Kidney epithelial cell (primary cell): ENCODE measurements at regions not wholly inside any gene's neighbourhood (a gene's known extent, or its start where the extent isn't known, plus 50 kb on each side); places are given as distances from the start of the nearest gene placed in this dataset.

Experiments used
- DNase-seq: peaks from one replicate; pipeline ENCODE4 v3.0.0-alpha.2; 2010; ENCODE audit warnings: low read depth
- H3K27me3 ChIP-seq: 2 replicates; pipeline ENCODE4 v1.6.0; 2011; ENCODE audit warnings: low read length; ENCODE audit not compliant: control insufficient read depth, insufficient read depth
- H3K36me3 ChIP-seq: 2 replicates; pipeline ENCODE4 v1.5.1; 2011; ENCODE audit warnings: low read length; ENCODE audit not compliant: control insufficient read depth, insufficient read depth
- H3K4me3 ChIP-seq: 2 replicates; pipeline ENCODE4 v1.5.1; 2011; ENCODE audit warnings: low read depth, mild to moderate bottlenecking, control low read depth, low read length
- CTCF ChIP-seq: IDR thresholded peaks from 2 replicates; pipeline ENCODE4 v1.5.1; 2011; ENCODE audit warnings: mild to moderate bottlenecking, moderate library complexity, low read length, control low read depth, inconsistent platforms; ENCODE audit not compliant: insufficient read depth, poor library complexity, severe bottlenecking

DNA sequence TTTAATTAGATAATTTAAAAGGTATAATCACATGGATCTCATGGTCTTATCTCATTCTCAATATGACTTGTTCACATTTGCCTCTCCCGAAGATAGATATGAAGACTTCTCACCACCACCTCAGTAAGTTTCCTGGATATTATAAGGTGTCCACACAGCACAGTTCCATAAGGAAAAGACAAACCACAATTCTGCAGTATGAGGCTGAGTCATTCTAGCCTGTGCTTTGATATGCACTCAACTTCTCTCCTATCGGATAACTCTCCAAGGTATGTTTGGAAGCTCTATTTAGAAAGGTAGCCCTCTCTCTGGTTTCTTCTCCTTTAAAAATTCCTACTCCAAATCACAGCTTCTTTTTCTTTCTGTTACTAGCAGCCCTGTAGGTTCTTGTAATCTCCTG, 612.8 kb downstream of the ZPLD1 start:
- Histone ChIP-seq H3K27me3 (no peaks in the 10 kb centered on the region), H3K4me3 (no peak overlapping the region), H3K36me3 (no peaks in the 10 kb centered on the region)
- TF ChIP-seq CTCF = no peak
- DNase-seq = no peak

GRCh38 chr3:103048068-103048722, 613.4 kb downstream of the ZPLD1 start:
- DNase-seq = peak; percentile 48
- no peak overlapping the region for H3K4me3 ChIP-seq
- TF ChIP-seq CTCF = no peak
- H3K27me3 ChIP-seq = no peaks in the 10 kb centered on the region
- no peaks in the 10 kb centered on the region for H3K36me3 ChIP-seq

DNA sequence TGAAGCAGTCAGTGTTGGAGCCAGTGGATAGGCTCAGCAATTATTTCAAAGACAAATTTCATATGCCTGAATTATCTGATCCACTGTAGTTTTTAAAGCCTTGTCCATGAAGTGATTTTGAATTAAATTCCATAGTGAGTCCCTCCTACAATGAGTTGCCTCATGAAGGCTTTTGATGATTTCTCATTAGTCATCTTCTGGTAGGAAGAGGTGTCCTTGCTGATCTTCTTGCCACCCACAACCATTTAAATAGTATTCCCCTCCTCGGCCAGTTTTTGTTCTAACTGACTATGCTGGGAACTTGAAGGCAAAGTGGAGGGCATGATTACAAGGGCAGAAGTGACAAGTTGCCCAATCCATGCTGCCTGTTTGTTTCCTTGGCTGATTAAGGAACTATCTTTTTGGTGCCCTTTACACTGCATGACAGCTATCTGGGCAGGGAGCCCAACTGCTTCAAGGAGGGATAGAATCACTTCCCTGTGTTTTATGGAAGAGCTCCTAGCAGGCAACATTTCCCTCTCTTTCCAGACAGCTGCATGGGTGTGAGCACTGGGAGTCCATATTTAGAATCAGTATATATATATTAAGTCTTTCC, 617.5 kb downstream of the ZPLD1 start:
- TF ChIP-seq CTCF = no peak
- H3K4me3 ChIP-seq = no peak overlapping the region
- no peaks in the 10 kb centered on the region for H3K36me3 ChIP-seq
- no peak for DNase-seq
- H3K27me3 ChIP-seq = no peaks in the 10 kb centered on the region

DNA sequence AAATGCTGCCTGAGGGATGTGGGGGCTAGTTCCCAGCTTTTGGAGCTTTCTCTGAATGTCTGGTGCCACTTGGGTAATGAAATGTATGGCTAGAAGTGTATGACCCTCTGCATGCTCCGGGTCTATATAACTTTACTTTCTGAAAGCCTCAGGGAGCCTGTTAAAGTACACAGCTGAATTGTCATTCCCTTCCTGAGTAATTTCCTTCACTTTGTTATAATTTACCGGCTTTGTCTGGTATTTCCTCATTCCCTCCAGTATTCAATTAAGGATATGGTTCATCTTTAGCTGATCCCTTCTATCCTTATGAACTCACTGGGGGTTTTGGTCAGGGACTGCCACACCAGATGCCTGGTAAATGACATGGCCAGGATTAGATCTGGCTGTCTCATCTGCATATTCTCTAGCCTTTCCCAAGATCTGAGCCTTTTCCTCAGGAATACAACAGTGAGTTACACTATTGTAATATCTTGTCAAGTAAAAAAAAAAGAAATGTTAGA, 620.3 kb downstream of the ZPLD1 start:
- no peaks in the 10 kb centered on the region for H3K27me3 ChIP-seq
- H3K4me3 ChIP-seq = no peak overlapping the region
- DNase-seq = no peak
- H3K36me3 ChIP-seq = no peaks in the 10 kb centered on the region
- TF ChIP-seq CTCF = no peak

DNA sequence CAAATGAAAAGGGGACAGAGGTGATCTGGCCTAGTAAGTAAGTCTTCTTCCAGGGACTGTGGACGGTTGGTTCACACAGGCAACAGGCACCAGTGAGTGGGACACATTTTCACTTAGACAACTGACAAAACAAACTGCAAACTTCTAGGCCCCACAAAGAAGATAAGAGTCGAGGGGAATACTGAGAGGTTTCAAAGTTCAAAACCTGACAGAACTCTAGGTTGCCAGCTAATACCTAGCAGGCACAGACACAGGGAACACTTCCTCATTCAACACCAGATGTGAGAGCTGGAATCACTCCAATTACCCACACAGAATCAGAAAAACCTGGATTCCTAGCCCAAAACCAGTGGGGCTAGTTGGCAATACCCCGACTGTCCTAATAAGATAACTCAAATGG, 621.7 kb downstream of the ZPLD1 start:
- no peaks in the 10 kb centered on the region for H3K27me3 ChIP-seq
- no peak overlapping the region for H3K4me3 ChIP-seq
- H3K36me3 ChIP-seq = no peaks in the 10 kb centered on the region
- no peak for DNase-seq
- no peak for TF ChIP-seq CTCF

GRCh38 chr3:103057003-103057402, 622.2 kb downstream of the ZPLD1 start:
- H3K27me3 ChIP-seq = no peaks in the 10 kb centered on the region
- DNase-seq = no peak
- no peak overlapping the region for H3K4me3 ChIP-seq
- no peaks in the 10 kb centered on the region for H3K36me3 ChIP-seq
- no peak for TF ChIP-seq CTCF
